B cell (primary cell): ENCODE measurements at regions not wholly inside any gene's neighbourhood (a gene's known extent, or its start where the extent isn't known, plus 50 kb on each side); places are given as distances from the start of the nearest gene placed in this dataset.
"Not testable (repeated sequence)": the region's sequence is repeated elsewhere in the genome, so short reads cannot be mapped to it uniquely, and the experiment has no call there.

Source experiments
- ATAC-seq: fragments of 200-7000 bp; cut with Tn5 transposase; one replicate; pipeline ENCODE4 v1.10.0; 2021; ENCODE audit warnings: low read depth, mild to moderate bottlenecking, moderate number of reproducible peaks, moderate library complexity
- CTCF ChIA-PET: fragments of 350-600 bp; sonication (Branson Sonifier 250); formaldehyde crosslinking; loops from one replicate; lab custom pipeline; 2021; ENCODE audit warnings: antibody characterized with exemption, inconsistent platforms; lab: Charles Lee
- POLR2A ChIA-PET: fragments of 350-600 bp; sonication (Branson Sonifier 250); formaldehyde crosslinking; loops from one replicate; lab custom pipeline; 2021; ENCODE audit warnings: antibody characterized with exemption; lab: Charles Lee
- DNase-seq: peaks from one replicate; pipeline ENCODE4 v3.0.0; 2013
- H2AFZ ChIP-seq: 2 replicates; pipeline ENCODE4 v1.6.1; 2012; ENCODE audit warnings: mild to moderate bottlenecking, low read depth, low read length; ENCODE audit not compliant: insufficient read depth, poor library complexity, severe bottlenecking
- H3K27ac ChIP-seq, 2 donors: 1 replicate in 1 of 2; 2 replicates in 1 of 2; pipeline ENCODE4 v1.5.1; 2012 to 2013; ENCODE audit warnings: low read length in 2 of 2, mild to moderate bottlenecking in 2 of 2, moderate library complexity in 1 of 2
- H3K27me3 ChIP-seq, 4 experiments: fragments of 200-600 bp in 1 of 4; sonication (generic) in 1 of 4; replicated peaks in 1 of 4; 1 replicate in 2 of 4; 2 replicates in 2 of 4; pipeline versions ENCODE4 v1.6.1 to v1.7.0; 2013 to 2016; ENCODE audit warnings: low read length in 3 of 4, mild to moderate bottlenecking in 2 of 4, mixed read lengths in 1 of 4, moderate library complexity in 1 of 4; ENCODE audit not compliant: insufficient read depth in 4 of 4, control insufficient read depth in 3 of 4; ENCODE audit errors: control extremely low read depth in 1 of 4
- H3K36me3 ChIP-seq, 2 experiments: replicated peaks in 1 of 2; 1 replicate in 1 of 2; 2 replicates in 1 of 2; pipeline versions ENCODE4 v1.6.1 to v1.7.1; 2013; ENCODE audit warnings: low read length in 1 of 2; ENCODE audit not compliant: insufficient read depth in 2 of 2, control insufficient read depth in 1 of 2; ENCODE audit errors: control extremely low read depth in 1 of 2, extremely low read depth in 1 of 2
- H3K4me1 ChIP-seq, 2 donors: fragments of 200-600 bp in 1 of 2; sonication (generic) in 1 of 2; 1 replicate in 1 of 2; 2 replicates in 1 of 2; pipeline versions ENCODE4 v1.5.1 to v1.6.1; 2013 to 2017; ENCODE audit warnings: low read length in 2 of 2; ENCODE audit not compliant: control insufficient read depth in 2 of 2, insufficient read depth in 2 of 2
- H3K4me2 ChIP-seq: replicated peaks from 2 replicates; pipeline ENCODE3; 2012; ENCODE audit warnings: mild to moderate bottlenecking, low read depth, low read length; ENCODE audit not compliant: poor library complexity, severe bottlenecking
- H3K4me3 ChIP-seq, 5 experiments: fragments of 200-600 bp in 1 of 5; sonication (generic) in 1 of 5; 1 replicate in 3 of 5; 2 replicates in 2 of 5; pipeline versions ENCODE4 v1.5.1 to v1.7.0; 2011 to 2016; ENCODE audit warnings: low read length in 4 of 5, mild to moderate bottlenecking in 4 of 5, low read depth in 2 of 5, control low read depth in 1 of 5, moderate library complexity in 1 of 5; ENCODE audit not compliant: insufficient read depth in 1 of 5; ENCODE audit errors: control extremely low read depth in 1 of 5, extremely low read depth in 1 of 5
- H3K79me2 ChIP-seq: fragments of 200-600 bp; sonication (generic); one replicate; pipeline ENCODE4 v1.6.0; 2016; ENCODE audit warnings: low read length; ENCODE audit not compliant: control insufficient read depth, insufficient read depth
- H3K9ac ChIP-seq: fragments of 200-600 bp; sonication (generic); 2 replicates; pipeline ENCODE4 v1.6.1; 2017; ENCODE audit warnings: mild to moderate bottlenecking, low read length, moderate library complexity
- H3K9me3 ChIP-seq, 3 donors: one replicate each; pipeline versions ENCODE4 v1.6.1 to v1.7.1; 2013; ENCODE audit warnings: low read length in 2 of 3; ENCODE audit not compliant: control insufficient read depth in 2 of 3, insufficient read depth in 1 of 3; ENCODE audit errors: control extremely low read depth in 1 of 3
- H4K20me1 ChIP-seq: 2 replicates; pipeline ENCODE4 v1.6.0; 2012; ENCODE audit warnings: mild to moderate bottlenecking, low read length; ENCODE audit not compliant: insufficient read depth, control insufficient read depth, poor library complexity, severe bottlenecking
- H3K27ac Mint-ChIP-seq: one replicate; pipeline ENCODE4 v1.8.0; 2021; ENCODE audit warnings: mixed read lengths
- H3K27me3 Mint-ChIP-seq: one replicate; pipeline ENCODE4 v1.8.0; 2021; ENCODE audit warnings: mixed read lengths
- H3K4me1 Mint-ChIP-seq: one replicate; pipeline ENCODE4 v1.8.0; 2021; ENCODE audit warnings: mixed read lengths
- H3K4me3 Mint-ChIP-seq: one replicate; pipeline ENCODE4 v1.8.0; 2021; ENCODE audit warnings: mixed read lengths
- H3K9me3 Mint-ChIP-seq: one replicate; pipeline ENCODE4 v1.8.0; 2022; ENCODE audit warnings: mixed read lengths; ENCODE audit not compliant: insufficient read depth
- WGBS: methylation state at CpG from one replicate; pipeline ENCODE4 v1.1.5; 2013; ENCODE audit warnings: missing lambda C conversion rate; ENCODE audit not compliant: insufficient coverage; 5-methylcytosine and 5-hydroxymethylcytosine counted together
- intact Hi-C: fragments of 100-400 bp; cut with micrococcal nuclease; formaldehyde crosslinking; loops from one replicate; pipeline ENCODE4 v1.10.0; 2022

- H3K9me3 Mint-ChIP-seq, H3K27me3 ChIP-seq, POLR2A ChIA-PET, H3K4me2 ChIP-seq, H3K79me2 ChIP-seq, H3K4me3 ChIP-seq, H3K9me3 ChIP-seq, ATAC-seq, intact Hi-C loops, H3K27me3 Mint-ChIP-seq, H2AFZ ChIP-seq, H3K9ac ChIP-seq, CTCF ChIA-PET, H3K36me3 ChIP-seq, H4K20me1 ChIP-seq, H3K4me1 ChIP-seq, DNase-seq, H3K4me1 Mint-ChIP-seq, H3K4me3 Mint-ChIP-seq, H3K27ac Mint-ChIP-seq, H3K27ac ChIP-seq: not testable (repeated sequence)
- WGBS, result no CpG with 5 or more reads among the region's 15 CpGs
Measured at GRCh38 chr10:47600127-47600526, 76.7 kb upstream of the AGAP9 start.

- ATAC-seq, H3K4me1 Mint-ChIP-seq, CTCF ChIA-PET: not testable (repeated sequence)
Measured at GRCh38 chr10:47599657-47600056, 76.2 kb upstream of the AGAP9 start.

GRCh38 chr10:47593805-47594204 is 70.4 kb upstream of the AGAP9 start:
- ATAC-seq, H3K4me3 Mint-ChIP-seq, H4K20me1 ChIP-seq, H3K9ac ChIP-seq, H3K27ac ChIP-seq, H3K4me1 ChIP-seq, H3K4me2 ChIP-seq, H3K4me3 ChIP-seq, POLR2A ChIA-PET, H3K27me3 Mint-ChIP-seq, H3K36me3 ChIP-seq, CTCF ChIA-PET, H3K9me3 ChIP-seq, intact Hi-C loops, H3K9me3 Mint-ChIP-seq, DNase-seq, H3K79me2 ChIP-seq, H3K27ac Mint-ChIP-seq, H3K4me1 Mint-ChIP-seq, H2AFZ ChIP-seq, H3K27me3 ChIP-seq: not testable (repeated sequence)
- no CpG with 5 or more reads among the region's 4 CpGs for WGBS

More at GRCh38 chr10:47599657-47600056, 76.2 kb upstream of the AGAP9 start:
- H3K9ac ChIP-seq, H3K4me2 ChIP-seq, H3K79me2 ChIP-seq, H3K9me3 Mint-ChIP-seq, DNase-seq, H3K4me3 ChIP-seq, H3K27me3 Mint-ChIP-seq, H3K36me3 ChIP-seq, H3K27ac Mint-ChIP-seq, intact Hi-C loops, H3K4me3 Mint-ChIP-seq, H3K4me1 ChIP-seq, H2AFZ ChIP-seq, H3K27me3 ChIP-seq, POLR2A ChIA-PET, H3K27ac ChIP-seq, H4K20me1 ChIP-seq, H3K9me3 ChIP-seq: not testable (repeated sequence)
- 100% methylated on average over 1 of the region's 16 CpGs for WGBS

GRCh38 chr10:47593129-47593528 is 69.7 kb upstream of the AGAP9 start:
- H3K27me3 ChIP-seq, H3K79me2 ChIP-seq, H3K9me3 ChIP-seq, DNase-seq, ATAC-seq, H3K4me1 Mint-ChIP-seq, H3K4me3 ChIP-seq, H3K4me2 ChIP-seq, H4K20me1 ChIP-seq, intact Hi-C loops, H3K4me3 Mint-ChIP-seq, H3K27me3 Mint-ChIP-seq, H3K36me3 ChIP-seq, H3K27ac Mint-ChIP-seq, H2AFZ ChIP-seq, H3K27ac ChIP-seq, POLR2A ChIA-PET, CTCF ChIA-PET, H3K9ac ChIP-seq, H3K4me1 ChIP-seq, H3K9me3 Mint-ChIP-seq: not testable (repeated sequence)
- WGBS, result no CpG with 5 or more reads among the region's 2 CpGs
